Erythroblast (primary cell): ENCODE measurements at regions not wholly inside any gene's neighbourhood (a gene's known extent, or its start where the extent isn't known, plus 50 kb on each side); places are given as distances from the start of the nearest gene placed in this dataset.

ENCODE experiments used
- GATA1 ChIP-seq: IDR thresholded peaks from 2 replicates; pipeline ENCODE4 v1.6.1; 2011; ENCODE audit warnings: low read depth, mild to moderate bottlenecking, control low read depth, low read length, moderate library complexity
- POLR2A ChIP-seq: IDR thresholded peaks from 2 replicates; pipeline ENCODE4 v1.6.1; 2011; ENCODE audit warnings: mild to moderate bottlenecking, low read length

- TF ChIP-seq POLR2A: no peak
- no peak for TF ChIP-seq GATA1
Measured at GRCh38 chr15:31973197-31973596, 57.1 kb upstream of the CHRNA7 start.
